ENCODE measurements at regions not wholly inside any gene's neighbourhood (a gene's known extent, or its start where the extent isn't known, plus 50 kb on each side); places are given as distances from the start of the nearest gene placed in this dataset.
"Not testable (repeated sequence)": the region's sequence is repeated elsewhere in the genome, so short reads cannot be mapped to it uniquely, and the experiment has no call there.

GRCh38 chr14:97155320-97155719 is 358.1 kb downstream of the VRK1 start:
- Histone ChIP-seq H3K36me3 (ENCODE audit: control insufficient read depth in 3 of 3, insufficient read depth in 2 of 3, low read depth in 1 of 3, low read length in 3 of 3) (no peaks in the 10 kb centered on the region), H3K4me1 (ENCODE audit: control insufficient read depth in 3 of 3, insufficient read depth in 2 of 3, low read depth in 1 of 3, low read length in 2 of 3) (no peaks in the 10 kb centered on the region), H3K4me3 (ENCODE audit: low read depth in 1 of 3, low read length in 3 of 3) (no peak overlapping the region), H3K27ac (ENCODE audit: low read depth in 1 of 3, low read length in 2 of 3) (no peak overlapping the region), H3K9me3 (ENCODE audit: control insufficient read depth in 2 of 2, insufficient read depth in 1 of 2, low read depth in 1 of 2, low read length in 1 of 2) (peaks cover 0 to 12% of the 10 kb centered on the region in 2 donors), H3K27me3 (ENCODE audit: control insufficient read depth in 3 of 3, insufficient read depth in 3 of 3, low read length in 3 of 3) (peaks cover 0 to 5% (median 0%) of the 10 kb centered on the region in 3 donors)
- WGBS, 3 donors: 72 to 100% (median 85%) methylated on average over 2 of the region's 2 CpGs
- no peak for DNase-seq
- no peak for FAIRE-seq

GRCh38 chr14:97155814-97156213 is 358.6 kb downstream of the VRK1 start:
- DNase-seq (no peak), FAIRE-seq (no peak)
- no peak overlapping the region for H3K27ac ChIP-seq (ENCODE audit: low read depth in 1 of 3, low read length in 2 of 3)
- no peaks in the 10 kb centered on the region for H3K36me3 ChIP-seq (ENCODE audit: control insufficient read depth in 3 of 3, insufficient read depth in 2 of 3, low read depth in 1 of 3, low read length in 3 of 3)
- peaks cover 0 to 12% of the 10 kb centered on the region in 2 donors for H3K9me3 ChIP-seq (ENCODE audit: control insufficient read depth in 2 of 2, insufficient read depth in 1 of 2, low read depth in 1 of 2, low read length in 1 of 2)
- no peaks in the 10 kb centered on the region for H3K4me1 ChIP-seq (ENCODE audit: control insufficient read depth in 3 of 3, insufficient read depth in 2 of 3, low read depth in 1 of 3, low read length in 2 of 3)
- WGBS, 3 donors: 60 to 63% (median 63%) methylated on average over 4 of the region's 4 CpGs
- no peak overlapping the region for H3K4me3 ChIP-seq (ENCODE audit: low read depth in 1 of 3, low read length in 3 of 3)
- H3K27me3 ChIP-seq (ENCODE audit: control insufficient read depth in 3 of 3, insufficient read depth in 3 of 3, low read length in 3 of 3): peaks cover 0 to 5% (median 0%) of the 10 kb centered on the region in 3 donors

- DNase-seq (no peak), FAIRE-seq (no peak)
- 69 to 76% (median 74%) methylated on average over 5 of the region's 5 CpGs for WGBS, 3 donors
- Histone ChIP-seq H3K4me3 (ENCODE audit: low read depth in 1 of 3, low read length in 3 of 3) (no peak overlapping the region), H3K27me3 (ENCODE audit: control insufficient read depth in 3 of 3, insufficient read depth in 3 of 3, low read length in 3 of 3) (peaks cover 0 to 5% (median 0%) of the 10 kb centered on the region in 3 donors), H3K36me3 (ENCODE audit: control insufficient read depth in 3 of 3, insufficient read depth in 2 of 3, low read depth in 1 of 3, low read length in 3 of 3) (no peaks in the 10 kb centered on the region), H3K4me1 (ENCODE audit: control insufficient read depth in 3 of 3, insufficient read depth in 2 of 3, low read depth in 1 of 3, low read length in 2 of 3) (no peaks in the 10 kb centered on the region), H3K27ac (ENCODE audit: low read depth in 1 of 3, low read length in 2 of 3) (no peak overlapping the region), H3K9me3 (ENCODE audit: control insufficient read depth in 2 of 2, insufficient read depth in 1 of 2, low read depth in 1 of 2, low read length in 1 of 2) (peaks cover 0 to 12% of the 10 kb centered on the region in 2 donors)
These were observed 359.5 kb downstream of the VRK1 start for GRCh38 chr14:97156705-97157104.

- Histone ChIP-seq H3K4me1 (ENCODE audit: control insufficient read depth in 3 of 3, insufficient read depth in 2 of 3, low read depth in 1 of 3, low read length in 2 of 3) (no peaks in the 10 kb centered on the region), H3K27ac (ENCODE audit: low read depth in 1 of 3, low read length in 2 of 3) (no peak overlapping the region), H3K4me3 (ENCODE audit: low read depth in 1 of 3, low read length in 3 of 3) (no peak overlapping the region), H3K9me3 (ENCODE audit: control insufficient read depth in 2 of 2, insufficient read depth in 1 of 2, low read depth in 1 of 2, low read length in 1 of 2) (peaks cover 0 to 12% of the 10 kb centered on the region in 2 donors), H3K36me3 (ENCODE audit: control insufficient read depth in 3 of 3, insufficient read depth in 2 of 3, low read depth in 1 of 3, low read length in 3 of 3) (no peaks in the 10 kb centered on the region), H3K27me3 (ENCODE audit: control insufficient read depth in 3 of 3, insufficient read depth in 3 of 3, low read length in 3 of 3) (peaks cover 0 to 5% (median 0%) of the 10 kb centered on the region in 3 donors)
- WGBS, 3 donors: 62 to 87% (median 75%) methylated on average over 1 of the region's 1 CpG
- FAIRE-seq (no peak), DNase-seq (no peak)
These were observed 360.9 kb downstream of the VRK1 start for GRCh38 chr14:97158102-97158501.

GRCh38 chr14:97159124-97159523 is 361.9 kb downstream of the VRK1 start:
- 74 to 84% (median 74%) methylated on average over 4 of the region's 4 CpGs for WGBS, 3 donors
- peaks cover 0 to 12% of the 10 kb centered on the region in 2 donors for H3K9me3 ChIP-seq (ENCODE audit: control insufficient read depth in 2 of 2, insufficient read depth in 1 of 2, low read depth in 1 of 2, low read length in 1 of 2)
- DNase-seq: no peak
- H3K4me1 ChIP-seq (ENCODE audit: control insufficient read depth in 3 of 3, insufficient read depth in 2 of 3, low read depth in 1 of 3, low read length in 2 of 3): no peaks in the 10 kb centered on the region
- FAIRE-seq: no peak
- H3K27ac ChIP-seq (ENCODE audit: low read depth in 1 of 3, low read length in 2 of 3): no peak overlapping the region
- H3K4me3 ChIP-seq (ENCODE audit: low read depth in 1 of 3, low read length in 3 of 3): no peak overlapping the region
- H3K36me3 ChIP-seq (ENCODE audit: control insufficient read depth in 3 of 3, insufficient read depth in 2 of 3, low read depth in 1 of 3, low read length in 3 of 3): no peaks in the 10 kb centered on the region
- peaks cover 0 to 5% (median 0%) of the 10 kb centered on the region in 3 donors for H3K27me3 ChIP-seq (ENCODE audit: control insufficient read depth in 3 of 3, insufficient read depth in 3 of 3, low read length in 3 of 3)

GRCh38 chr14:97162621-97163020 is 365.4 kb downstream of the VRK1 start:
- peaks cover 0 to 12% of the 10 kb centered on the region in 2 donors for H3K9me3 ChIP-seq (ENCODE audit: control insufficient read depth in 2 of 2, insufficient read depth in 1 of 2, low read depth in 1 of 2, low read length in 1 of 2)
- H3K27ac ChIP-seq (ENCODE audit: low read depth in 1 of 3, low read length in 2 of 3): no peak overlapping the region
- H3K36me3 ChIP-seq (ENCODE audit: control insufficient read depth in 3 of 3, insufficient read depth in 2 of 3, low read depth in 1 of 3, low read length in 3 of 3): no peaks in the 10 kb centered on the region
- FAIRE-seq: no peak
- no peak for DNase-seq
- H3K4me1 ChIP-seq (ENCODE audit: control insufficient read depth in 3 of 3, insufficient read depth in 2 of 3, low read depth in 1 of 3, low read length in 2 of 3): no peaks in the 10 kb centered on the region
- no peak overlapping the region for H3K4me3 ChIP-seq (ENCODE audit: low read depth in 1 of 3, low read length in 3 of 3)
- WGBS, 3 donors: 76 to 83% (median 78%) methylated on average over 6 of the region's 6 CpGs
- H3K27me3 ChIP-seq (ENCODE audit: control insufficient read depth in 3 of 3, insufficient read depth in 3 of 3, low read length in 3 of 3): no peaks in the 10 kb centered on the region

- FAIRE-seq (no peak), DNase-seq (no peak)
- H3K27me3 ChIP-seq (ENCODE audit: control insufficient read depth in 3 of 3, insufficient read depth in 3 of 3, low read length in 3 of 3): no peaks in the 10 kb centered on the region
- H3K9me3 ChIP-seq (ENCODE audit: control insufficient read depth in 2 of 2, insufficient read depth in 1 of 2, low read depth in 1 of 2, low read length in 1 of 2): peaks cover 0 to 10% of the 10 kb centered on the region in 2 donors
- H3K4me1 ChIP-seq (ENCODE audit: control insufficient read depth in 3 of 3, insufficient read depth in 2 of 3, low read depth in 1 of 3, low read length in 2 of 3): no peaks in the 10 kb centered on the region
- no peak overlapping the region for H3K27ac ChIP-seq (ENCODE audit: low read depth in 1 of 3, low read length in 2 of 3)
- H3K36me3 ChIP-seq (ENCODE audit: control insufficient read depth in 3 of 3, insufficient read depth in 2 of 3, low read depth in 1 of 3, low read length in 3 of 3): no peaks in the 10 kb centered on the region
- H3K4me3 ChIP-seq (ENCODE audit: low read depth in 1 of 3, low read length in 3 of 3): no peak overlapping the region
- WGBS, 3 donors: 60 to 65% (median 62%) methylated on average over 6 of the region's 6 CpGs
These were observed 366.8 kb downstream of the VRK1 start for GRCh38 chr14:97164021-97164420.

GRCh38 chr14:97166497-97166896 is 369.3 kb downstream of the VRK1 start:
- no peak for FAIRE-seq
- H3K9me3 ChIP-seq (ENCODE audit: control insufficient read depth in 2 of 2, insufficient read depth in 1 of 2, low read depth in 1 of 2, low read length in 1 of 2): no peaks in the 10 kb centered on the region
- H3K4me3 ChIP-seq (ENCODE audit: low read depth in 1 of 3, low read length in 3 of 3): no peak overlapping the region

GRCh38 chr14:97167577-97167976 is 370.4 kb downstream of the VRK1 start:
- not testable (repeated sequence) for FAIRE-seq; H3K36me3 ChIP-seq (ENCODE audit: control insufficient read depth in 3 of 3, insufficient read depth in 2 of 3, low read depth in 1 of 3, low read length in 3 of 3); H3K4me1 ChIP-seq (ENCODE audit: control insufficient read depth in 3 of 3, insufficient read depth in 2 of 3, low read depth in 1 of 3, low read length in 2 of 3); DNase-seq; H3K27ac ChIP-seq (ENCODE audit: low read depth in 1 of 3, low read length in 2 of 3); H3K27me3 ChIP-seq (ENCODE audit: control insufficient read depth in 3 of 3, insufficient read depth in 3 of 3, low read length in 3 of 3); H3K4me3 ChIP-seq (ENCODE audit: low read depth in 1 of 3, low read length in 3 of 3); H3K9me3 ChIP-seq (ENCODE audit: control insufficient read depth in 2 of 2, insufficient read depth in 1 of 2, low read depth in 1 of 2, low read length in 1 of 2)
- WGBS, 3 donors: 82 to 93% (median 92%) methylated on average over 2 to 3 of the region's 3 CpGs

More at GRCh38 chr14:97166497-97166896, 369.3 kb downstream of the VRK1 start:
- Histone ChIP-seq H3K36me3 (ENCODE audit: control insufficient read depth in 3 of 3, insufficient read depth in 2 of 3, low read depth in 1 of 3, low read length in 3 of 3) (no peaks in the 10 kb centered on the region), H3K4me1 (ENCODE audit: control insufficient read depth in 3 of 3, insufficient read depth in 2 of 3, low read depth in 1 of 3, low read length in 2 of 3) (no peaks in the 10 kb centered on the region), H3K27ac (ENCODE audit: low read depth in 1 of 3, low read length in 2 of 3) (no peak overlapping the region), H3K27me3 (ENCODE audit: control insufficient read depth in 3 of 3, insufficient read depth in 3 of 3, low read length in 3 of 3) (no peaks in the 10 kb centered on the region)
- no peak for DNase-seq
- 87 to 93% (median 88%) methylated on average over 7 of the region's 7 CpGs for WGBS, 3 donors
